Activated CD8-positive, alpha-beta memory T cell treated with anti-CD3 and anti-CD28 coated beads, Interleukin-2, amount 50 U/mL, for 48 hours (primary cell): ENCODE measurements at regions not wholly inside any gene's neighbourhood (a gene's known extent, or its start where the extent isn't known, plus 50 kb on each side); places are given as distances from the start of the nearest gene placed in this dataset.
"Not testable (repeated sequence)": the region's sequence is repeated elsewhere in the genome, so short reads cannot be mapped to it uniquely, and the experiment has no call there.

Experiments used
- DNase-seq: peaks from one replicate; pipeline ENCODE4 v3.0.0-alpha.2; 2020

GRCh38 chr7:108824840-108825580 lies 255.3 kb downstream of the DNAJB9 start:
- DNase-seq, result no peak

GRCh38 chr7:108825581-108825909 lies 255.9 kb downstream of the DNAJB9 start:
- DNase-seq, result no peak

- no peak for DNase-seq
Observed at GRCh38 chr7:108836256-108836655, 266.6 kb downstream of the DNAJB9 start.

- no peak for DNase-seq
Observed at GRCh38 chr7:108838198-108838597, 268.5 kb downstream of the DNAJB9 start.

GRCh38 chr7:108839076-108839475 lies 269.4 kb downstream of the DNAJB9 start:
- no peak for DNase-seq

GRCh38 chr7:108845951-108846350 lies 276.3 kb downstream of the DNAJB9 start:
- DNase-seq, result no peak

GRCh38 chr7:108846471-108846870 lies 276.8 kb downstream of the DNAJB9 start:
- no peak for DNase-seq

- no peak for DNase-seq
Observed at GRCh38 chr7:108848486-108848885, 278.8 kb downstream of the DNAJB9 start.

GRCh38 chr7:108860615-108861014 lies 290.9 kb downstream of the DNAJB9 start:
- DNase-seq, result no peak

- no peak for DNase-seq
Observed at GRCh38 chr7:108861071-108861470, 291.4 kb downstream of the DNAJB9 start.

GRCh38 chr7:108863227-108863848 lies 293.7 kb downstream of the DNAJB9 start:
- DNase-seq, result no peak

GRCh38 chr7:108869070-108869469 lies 299.4 kb downstream of the DNAJB9 start:
- no peak for DNase-seq

- DNase-seq, result peak; percentile 53
Observed at GRCh38 chr7:108875139-108875538, 305.5 kb downstream of the DNAJB9 start.

GRCh38 chr7:108890862-108891261 lies 321.2 kb downstream of the DNAJB9 start:
- no peak for DNase-seq

- DNase-seq, result no peak
Observed at GRCh38 chr7:108908456-108908855, 338.8 kb downstream of the DNAJB9 start.

GRCh38 chr7:108911016-108911415 lies 341.3 kb downstream of the DNAJB9 start:
- no peak for DNase-seq

GRCh38 chr7:108920490-108920889 lies 350.8 kb downstream of the DNAJB9 start:
- DNase-seq, result no peak

- DNase-seq, result not testable (repeated sequence)
Observed at GRCh38 chr7:108943048-108943447, 373.4 kb downstream of the DNAJB9 start.

- DNase-seq, result no peak
Observed at GRCh38 chr7:108947526-108947925, 377.9 kb downstream of the DNAJB9 start.

GRCh38 chr7:108972004-108972403 lies 402.3 kb downstream of the DNAJB9 start:
- DNase-seq, result no peak

GRCh38 chr7:108973075-108973474 lies 403.4 kb downstream of the DNAJB9 start:
- no peak for DNase-seq

GRCh38 chr7:108974641-108975040 lies 405.0 kb downstream of the DNAJB9 start:
- DNase-seq, result no peak

GRCh38 chr7:108985037-108985436 lies 415.4 kb downstream of the DNAJB9 start:
- DNase-seq, result no peak

GRCh38 chr7:108989319-108989718 lies 419.6 kb downstream of the DNAJB9 start:
- DNase-seq, result no peak

GRCh38 chr7:108997480-108997879 lies 427.8 kb downstream of the DNAJB9 start:
- no peak for DNase-seq
